Activated T-helper 1 cell treated with anti-CD3 and anti-CD28 coated beads, Interleukin-12 subunit alpha, Interleukin-12 subunit beta, Interleukin-2, Interleukin-4 antibody, amounts not matched to agents 30 ng/mL and 10 ng/mL and 1 ng/mL, durations not matched to agents 14 hours and 24 hours and 36 hours (primary cell): ENCODE measurements at regions not wholly inside any gene's neighbourhood (a gene's known extent, or its start where the extent isn't known, plus 50 kb on each side); places are given as distances from the start of the nearest gene placed in this dataset.

Experiments used
- DNase-seq: peaks from one replicate; pipeline ENCODE4 v3.0.0; 2021; ENCODE audit warnings: low spot score
- H3K27ac Mint-ChIP-seq: one replicate; pipeline ENCODE4 v1.8.0; 2021; ENCODE audit warnings: mild to moderate bottlenecking, mixed read lengths
- H3K27me3 Mint-ChIP-seq: one replicate; pipeline ENCODE4 v1.8.0; 2022; ENCODE audit warnings: mild to moderate bottlenecking, moderate library complexity, mixed read lengths; ENCODE audit not compliant: insufficient read depth
- H3K36me3 Mint-ChIP-seq: one replicate; pipeline ENCODE4 v1.8.0; 2021; ENCODE audit warnings: low read depth, mixed read lengths
- H3K4me1 Mint-ChIP-seq: one replicate; pipeline ENCODE4 v1.8.0; 2021; ENCODE audit warnings: low read depth, mixed read lengths
- H3K4me3 Mint-ChIP-seq: one replicate; pipeline ENCODE4 v1.8.0; 2021; ENCODE audit warnings: mild to moderate bottlenecking, moderate library complexity, mixed read lengths
- H3K9me3 Mint-ChIP-seq: one replicate; pipeline ENCODE4 v1.8.0; 2021; ENCODE audit warnings: mixed read lengths
- intact Hi-C: fragments of 100-400 bp; cut with micrococcal nuclease; formaldehyde crosslinking; loops from one replicate; pipeline ENCODE4 v1.15.1; 2024

- no peak for DNase-seq
- intact Hi-C loops, result no loop called here
- Mint-ChIP-seq H3K27me3 (no peaks in the 10 kb centered on the region), H3K4me1 (no peaks in the 10 kb centered on the region), H3K9me3 (no peaks in the 10 kb centered on the region), H3K4me3 (no peak overlapping the region), H3K36me3 (no peaks in the 10 kb centered on the region), H3K27ac (no peak overlapping the region)
These were observed 166.0 kb upstream of the FAM83B start for GRCh38 chr6:54680531-54680930.

GRCh38 chr6:54681267-54681666 is 165.3 kb upstream of the FAM83B start:
- Mint-ChIP-seq H3K9me3 (no peaks in the 10 kb centered on the region), H3K4me3 (no peak overlapping the region), H3K27ac (no peak overlapping the region), H3K4me1 (no peaks in the 10 kb centered on the region), H3K27me3 (no peaks in the 10 kb centered on the region), H3K36me3 (no peaks in the 10 kb centered on the region)
- DNase-seq, result no peak
- intact Hi-C loops, result no loop called here

- Mint-ChIP-seq H3K27me3 (no peaks in the 10 kb centered on the region), H3K36me3 (no peaks in the 10 kb centered on the region), H3K27ac (no peak overlapping the region), H3K4me3 (no peak overlapping the region), H3K4me1 (no peaks in the 10 kb centered on the region), H3K9me3 (no peaks in the 10 kb centered on the region)
- DNase-seq, result no peak
- intact Hi-C loops, result no loop called here
These were observed 164.6 kb upstream of the FAM83B start for GRCh38 chr6:54681987-54682386.

GRCh38 chr6:54689620-54690019 is 157.0 kb upstream of the FAM83B start:
- H3K9me3 Mint-ChIP-seq, result no peaks in the 10 kb centered on the region
- no peak for DNase-seq
- H3K4me1 Mint-ChIP-seq, result no peaks in the 10 kb centered on the region
- no peaks in the 10 kb centered on the region for H3K27me3 Mint-ChIP-seq
- H3K4me3 Mint-ChIP-seq, result no peak overlapping the region
- intact Hi-C loops, result no loop called here
- H3K36me3 Mint-ChIP-seq, result no peaks in the 10 kb centered on the region
- H3K27ac Mint-ChIP-seq, result no peak overlapping the region

- Mint-ChIP-seq H3K27me3 (no peaks in the 10 kb centered on the region), H3K4me1 (no peaks in the 10 kb centered on the region), H3K9me3 (no peaks in the 10 kb centered on the region), H3K4me3 (no peak overlapping the region), H3K36me3 (no peaks in the 10 kb centered on the region), H3K27ac (no peak overlapping the region)
- intact Hi-C loops, result no loop called here
- DNase-seq, result no peak
These were observed 156.0 kb upstream of the FAM83B start for GRCh38 chr6:54690596-54690995.

- H3K9me3 Mint-ChIP-seq, result no peaks in the 10 kb centered on the region
- no peak for DNase-seq
- no peaks in the 10 kb centered on the region for H3K4me1 Mint-ChIP-seq
- no peak overlapping the region for H3K27ac Mint-ChIP-seq
- no peak overlapping the region for H3K4me3 Mint-ChIP-seq
- H3K27me3 Mint-ChIP-seq, result no peaks in the 10 kb centered on the region
- H3K36me3 Mint-ChIP-seq, result no peaks in the 10 kb centered on the region
- intact Hi-C loops, result no loop called here
These were observed 151.5 kb upstream of the FAM83B start for GRCh38 chr6:54694928-54695532.

GRCh38 chr6:54695815-54696214 is 150.8 kb upstream of the FAM83B start:
- Mint-ChIP-seq H3K9me3 (no peaks in the 10 kb centered on the region), H3K4me3 (no peak overlapping the region), H3K27me3 (no peaks in the 10 kb centered on the region), H3K27ac (no peak overlapping the region), H3K36me3 (no peaks in the 10 kb centered on the region), H3K4me1 (no peaks in the 10 kb centered on the region)
- no peak for DNase-seq
- intact Hi-C loops, result no loop called here

- no peaks in the 10 kb centered on the region for H3K4me1 Mint-ChIP-seq
- no peak overlapping the region for H3K27ac Mint-ChIP-seq
- no peaks in the 10 kb centered on the region for H3K9me3 Mint-ChIP-seq
- H3K36me3 Mint-ChIP-seq, result no peaks in the 10 kb centered on the region
- H3K27me3 Mint-ChIP-seq, result no peaks in the 10 kb centered on the region
- no peak for DNase-seq
- H3K4me3 Mint-ChIP-seq, result no peak overlapping the region
- intact Hi-C loops, result no loop called here
These were observed 149.1 kb upstream of the FAM83B start for GRCh38 chr6:54697424-54697823.

- Mint-ChIP-seq H3K4me1 (no peaks in the 10 kb centered on the region), H3K36me3 (no peaks in the 10 kb centered on the region), H3K9me3 (no peaks in the 10 kb centered on the region), H3K27me3 (no peaks in the 10 kb centered on the region), H3K4me3 (no peak overlapping the region), H3K27ac (no peak overlapping the region)
- DNase-seq, result no peak
- intact Hi-C loops, result no loop called here
These were observed 147.6 kb upstream of the FAM83B start for GRCh38 chr6:54698974-54699373.

- no peak for DNase-seq
- no peak overlapping the region for H3K27ac Mint-ChIP-seq
- H3K9me3 Mint-ChIP-seq, result no peaks in the 10 kb centered on the region
- no peaks in the 10 kb centered on the region for H3K4me1 Mint-ChIP-seq
- no peaks in the 10 kb centered on the region for H3K36me3 Mint-ChIP-seq
- H3K4me3 Mint-ChIP-seq, result no peak overlapping the region
- intact Hi-C loops, result no loop called here
- H3K27me3 Mint-ChIP-seq, result no peaks in the 10 kb centered on the region
These were observed 146.4 kb upstream of the FAM83B start for GRCh38 chr6:54700158-54700557.

GRCh38 chr6:54702772-54703171 is 143.8 kb upstream of the FAM83B start:
- H3K4me3 Mint-ChIP-seq, result no peak overlapping the region
- intact Hi-C loops, result no loop called here
- no peaks in the 10 kb centered on the region for H3K36me3 Mint-ChIP-seq
- H3K27me3 Mint-ChIP-seq, result no peaks in the 10 kb centered on the region
- no peaks in the 10 kb centered on the region for H3K9me3 Mint-ChIP-seq
- no peaks in the 10 kb centered on the region for H3K4me1 Mint-ChIP-seq
- no peak overlapping the region for H3K27ac Mint-ChIP-seq
- no peak for DNase-seq

GRCh38 chr6:54706391-54706790 is 140.2 kb upstream of the FAM83B start:
- intact Hi-C loops, result no loop called here
- H3K9me3 Mint-ChIP-seq, result no peaks in the 10 kb centered on the region
- no peaks in the 10 kb centered on the region for H3K36me3 Mint-ChIP-seq
- no peak overlapping the region for H3K27ac Mint-ChIP-seq
- no peak for DNase-seq
- no peak overlapping the region for H3K4me3 Mint-ChIP-seq
- H3K4me1 Mint-ChIP-seq, result no peaks in the 10 kb centered on the region
- H3K27me3 Mint-ChIP-seq, result no peaks in the 10 kb centered on the region

GRCh38 chr6:54706844-54707605 is 139.5 kb upstream of the FAM83B start:
- DNase-seq, result no peak
- intact Hi-C loops, result no loop called here
- no peak overlapping the region for H3K4me3 Mint-ChIP-seq
- H3K36me3 Mint-ChIP-seq, result no peaks in the 10 kb centered on the region
- H3K9me3 Mint-ChIP-seq, result no peaks in the 10 kb centered on the region
- no peak overlapping the region for H3K27ac Mint-ChIP-seq
- no peaks in the 10 kb centered on the region for H3K4me1 Mint-ChIP-seq
- H3K27me3 Mint-ChIP-seq, result no peaks in the 10 kb centered on the region

GRCh38 chr6:54710456-54710855 is 136.1 kb upstream of the FAM83B start:
- H3K4me1 Mint-ChIP-seq, result no peaks in the 10 kb centered on the region

More at GRCh38 chr6:54710456-54710855, 136.1 kb upstream of the FAM83B start:
- intact Hi-C loops, result no loop called here
- H3K27me3 Mint-ChIP-seq, result no peaks in the 10 kb centered on the region
- no peaks in the 10 kb centered on the region for H3K36me3 Mint-ChIP-seq
- no peak overlapping the region for H3K4me3 Mint-ChIP-seq
- no peak for DNase-seq
- no peak overlapping the region for H3K27ac Mint-ChIP-seq
- H3K9me3 Mint-ChIP-seq, result no peaks in the 10 kb centered on the region
